DOHH2 (cell line): ENCODE measurements at regions not wholly inside any gene's neighbourhood (a gene's known extent, or its start where the extent isn't known, plus 50 kb on each side); places are given as distances from the start of the nearest gene placed in this dataset.
"Not testable (repeated sequence)": the region's sequence is repeated elsewhere in the genome, so short reads cannot be mapped to it uniquely, and the experiment has no call there.

Experiments
- CTCF ChIP-seq: fragments of 200-600 bp; sonication (generic); IDR thresholded peaks from one replicate; pipeline ENCODE4 v1.5.1; 2014; ENCODE audit warnings: antibody characterized with exemption, mild to moderate bottlenecking, low read depth, low read length; ENCODE audit not compliant: poor library complexity, severe bottlenecking
- EZH2phosphoT487 ChIP-seq: fragments of 200-600 bp; sonication (generic); IDR thresholded peaks from 2 replicates; pipeline ENCODE4 v1.6.1; 2017; ENCODE audit warnings: borderline replicate concordance, mild to moderate bottlenecking, antibody characterized with exemption, low read length, moderate library complexity, mixed read lengths

DNA sequence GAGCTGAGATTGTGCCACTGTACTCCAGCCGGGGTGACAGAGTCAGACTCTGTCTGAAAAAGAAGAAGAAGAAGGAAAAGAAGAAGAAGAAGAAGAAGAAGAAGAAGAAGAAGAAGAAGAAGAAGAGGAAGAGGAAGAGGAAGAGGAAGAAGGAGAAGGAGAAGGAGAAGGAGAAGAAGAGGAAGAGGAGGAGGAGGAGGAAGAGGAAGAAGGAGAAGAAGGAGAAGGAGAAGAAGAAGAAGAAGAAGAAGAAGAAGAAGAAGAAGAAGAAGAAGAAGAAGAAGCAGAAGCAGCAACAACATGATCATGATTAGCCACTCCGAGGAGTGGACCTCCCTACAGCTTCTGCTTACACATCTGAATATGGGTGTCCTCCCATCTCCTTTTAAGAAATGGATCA is 100.6 kb upstream of the GATA6 start:
- not testable (repeated sequence) for TF ChIP-seq CTCF, EZH2phosphoT487
